NCI-H82 treated with DMSO at 0.1 percent for 48 hours (cell line): ENCODE measurements at regions not wholly inside any gene's neighbourhood (a gene's known extent, or its start where the extent isn't known, plus 50 kb on each side); places are given as distances from the start of the nearest gene placed in this dataset.
A peak's percentile ranks its signal among the peaks of the same experiment; 100 is the strongest.

Experiments
- DNase-seq: peaks from one replicate; lab custom pipeline; 2025; ENCODE audit not compliant: unreplicated experiment; lab: John Stamatoyannopoulos, UW

GRCh38 chr6:110033101-110033500 is 55.0 kb downstream of the GPR6 start:
- no peak for DNase-seq

DNA sequence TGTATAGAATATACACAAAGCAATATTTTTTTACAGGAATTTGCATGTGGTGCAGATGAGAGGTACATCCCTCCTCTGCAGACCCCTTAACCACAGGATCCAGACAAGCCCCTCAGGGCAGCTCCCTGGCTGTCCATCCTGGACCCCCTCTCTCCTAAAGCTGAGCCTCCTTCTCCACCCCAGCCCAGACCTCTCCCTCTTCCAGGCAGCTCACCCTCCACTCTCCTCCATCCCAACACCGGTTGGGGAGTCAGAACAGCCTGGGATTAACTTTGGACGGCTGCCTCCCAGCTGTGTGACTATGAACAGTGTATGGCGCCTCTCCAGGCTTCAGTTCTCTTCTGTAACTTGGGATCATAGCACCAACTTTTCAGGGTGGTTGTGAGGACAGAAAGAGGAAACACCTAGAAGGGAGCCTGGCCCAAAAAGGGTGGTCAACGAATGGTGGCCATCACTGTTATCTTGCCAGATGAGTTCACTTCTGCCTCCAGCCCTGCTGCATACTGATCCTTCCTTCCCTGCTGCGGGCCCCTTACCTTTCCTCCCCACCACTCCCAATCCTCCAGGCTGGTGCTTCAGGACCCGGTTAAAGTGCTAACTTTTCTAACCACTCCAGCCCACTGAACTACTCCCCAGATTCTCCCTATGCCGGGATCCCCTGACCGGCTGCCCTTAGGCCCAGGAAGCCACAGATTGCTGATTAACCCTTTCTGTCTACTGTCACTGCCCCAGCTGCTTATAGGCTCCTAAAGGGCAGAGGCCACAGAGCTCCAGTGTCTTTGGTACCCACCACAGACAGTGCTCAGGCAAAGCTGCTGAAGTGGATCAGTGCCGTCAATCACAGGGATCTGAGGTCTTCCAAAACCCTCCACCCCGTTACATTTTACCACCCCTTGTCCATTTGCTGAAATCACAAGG is 55.9 kb downstream of the GPR6 start:
- DNase-seq, result no peak

DNA sequence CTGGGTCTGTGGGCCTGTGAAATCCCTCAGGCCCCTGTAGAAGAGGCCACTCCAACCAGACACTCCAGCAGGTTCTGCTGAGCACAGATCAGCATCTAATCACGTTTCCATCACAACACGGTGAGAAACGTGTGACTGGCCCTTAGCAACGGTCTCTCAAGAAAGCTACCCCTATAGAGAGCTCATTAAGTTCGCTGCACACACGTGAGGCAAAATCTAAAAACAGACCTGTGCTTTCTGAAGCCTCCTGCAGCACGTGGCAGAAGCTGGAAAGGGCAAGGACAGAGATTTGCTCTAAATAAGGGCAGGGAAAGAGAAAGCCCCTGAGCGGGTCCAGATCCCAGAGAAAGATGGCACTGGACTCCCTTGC is 56.5 kb downstream of the GPR6 start:
- no peak for DNase-seq

DNA sequence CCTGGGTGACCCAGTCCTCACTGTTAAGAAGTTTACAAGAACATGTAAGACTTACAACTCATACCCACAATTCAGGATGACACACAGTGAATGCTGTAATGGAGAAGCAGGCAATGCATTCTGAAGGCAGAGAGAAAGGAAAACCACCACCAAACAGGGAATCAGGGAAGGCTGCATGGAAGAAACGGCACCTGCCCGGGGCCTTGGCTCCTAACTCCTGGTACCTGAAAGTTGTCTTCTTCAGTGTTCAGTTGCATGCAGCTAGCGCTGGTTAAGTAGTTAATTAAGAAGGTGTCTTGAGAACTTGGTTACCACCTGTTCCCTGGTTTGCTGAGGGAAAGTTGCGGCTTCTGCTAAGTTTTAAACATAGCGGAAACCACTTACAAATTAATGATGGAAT is 57.2 kb downstream of the GPR6 start:
- no peak for DNase-seq

DNA sequence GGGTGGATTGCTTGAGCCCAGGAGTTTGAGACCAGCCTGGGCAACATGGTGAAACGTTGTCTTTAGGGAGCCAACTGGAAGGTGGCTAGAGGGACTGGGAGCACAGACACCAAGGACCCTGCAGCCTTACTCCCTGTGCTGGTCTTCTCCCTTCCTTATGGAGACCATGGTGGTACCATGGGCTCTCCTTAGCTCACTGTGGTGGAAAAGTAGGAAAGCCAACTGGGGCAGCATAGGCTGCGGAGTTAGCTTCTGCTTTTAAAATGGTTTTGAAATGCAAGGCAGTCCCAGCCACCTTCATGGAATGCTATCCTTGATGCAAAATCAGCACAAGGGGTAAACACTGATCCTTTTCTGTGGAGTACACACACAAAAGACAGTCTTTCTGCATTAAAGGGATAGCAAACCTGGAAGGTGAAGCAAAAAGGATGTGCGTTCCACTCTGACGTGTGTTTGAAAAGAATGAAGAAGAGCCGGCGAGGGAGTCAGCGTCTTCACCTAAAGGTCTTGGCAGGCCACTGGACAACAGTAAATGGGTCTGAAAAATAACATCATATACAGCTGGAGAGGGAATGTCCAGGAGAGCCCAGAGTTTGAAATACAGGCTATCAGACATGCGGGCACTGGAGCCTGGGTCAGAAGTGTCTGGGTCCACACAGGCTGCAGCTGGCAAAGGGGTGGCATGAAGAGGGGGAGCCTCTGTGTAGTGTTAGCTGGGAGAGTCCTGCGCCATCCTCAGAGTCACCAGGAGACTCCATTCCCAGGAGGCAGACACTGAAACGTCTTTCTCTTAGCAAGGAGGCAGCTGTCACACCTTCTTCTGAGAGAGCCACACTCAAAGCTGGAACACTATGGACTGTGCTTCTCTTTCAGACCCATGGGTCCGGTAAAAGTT is 58.5 kb downstream of the GPR6 start:
- no peak for DNase-seq

- DNase-seq, result no peak
Measured at GRCh38 chr6:110037726-110038295, 59.7 kb downstream of the GPR6 start.

GRCh38 chr6:110039364-110039980 is 61.4 kb downstream of the GPR6 start:
- peak; percentile 96 for DNase-seq

DNA sequence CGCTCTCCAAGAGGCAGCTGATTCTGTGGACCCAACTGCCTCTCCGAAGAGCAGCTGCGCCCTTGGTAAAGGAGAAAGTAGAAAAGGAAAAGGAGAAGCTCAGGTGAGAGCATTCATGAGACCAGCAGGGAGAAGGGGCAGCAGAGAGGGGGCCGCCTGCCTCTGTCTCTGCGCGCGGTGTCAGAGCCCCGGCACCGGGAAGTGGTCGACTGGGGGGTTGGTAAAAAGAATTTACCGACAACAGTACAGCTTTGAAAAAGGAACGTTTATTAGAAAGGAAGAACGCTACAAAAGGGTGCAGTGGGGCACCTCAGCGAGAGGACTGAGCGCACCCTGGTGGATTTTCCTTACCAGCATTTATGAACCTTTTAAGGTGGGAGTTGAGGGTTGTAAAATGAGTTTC is 61.9 kb downstream of the GPR6 start:
- DNase-seq, result no peak

- no peak for DNase-seq
Measured at GRCh38 chr6:110040716-110041115, 62.6 kb downstream of the GPR6 start.

DNA sequence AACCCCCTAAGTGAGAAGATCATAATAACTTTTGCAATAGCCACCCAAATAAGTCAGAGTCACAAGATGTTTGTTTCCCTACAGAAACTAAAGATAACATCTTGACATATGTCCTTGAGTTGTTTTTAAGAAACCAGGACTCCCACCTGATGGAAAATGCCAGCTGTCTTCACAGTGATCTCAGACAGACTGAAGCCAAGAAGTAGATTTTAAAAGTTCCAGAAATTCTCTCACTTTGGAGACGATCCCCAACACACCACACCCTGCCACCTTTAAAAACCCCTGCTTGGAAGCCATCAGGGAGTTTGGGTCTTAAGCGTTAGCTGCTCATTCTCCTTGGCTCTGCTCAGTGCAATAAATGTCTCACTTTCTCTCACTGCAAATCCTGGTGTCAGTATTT is 63.0 kb downstream of the GPR6 start:
- DNase-seq, result no peak

DNA sequence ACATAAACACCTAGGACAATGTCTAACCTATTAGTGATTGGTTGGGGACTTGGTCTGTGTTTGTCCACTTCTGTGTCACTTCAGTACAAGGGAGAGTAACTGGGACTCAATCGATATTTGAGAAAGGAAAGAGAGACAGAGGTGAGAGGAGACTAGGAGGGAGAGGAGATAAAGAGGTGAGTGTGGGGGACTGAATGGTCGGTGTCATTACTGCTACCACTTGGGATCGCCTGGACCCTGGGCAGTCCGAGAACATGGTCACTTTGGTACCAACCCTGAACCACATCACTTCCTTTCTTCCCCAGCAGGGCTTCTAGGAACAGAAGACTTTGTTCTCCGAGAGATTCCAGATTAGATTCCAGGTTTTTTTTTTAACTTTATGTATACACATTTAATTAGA is 63.7 kb downstream of the GPR6 start:
- DNase-seq, result no peak

DNA sequence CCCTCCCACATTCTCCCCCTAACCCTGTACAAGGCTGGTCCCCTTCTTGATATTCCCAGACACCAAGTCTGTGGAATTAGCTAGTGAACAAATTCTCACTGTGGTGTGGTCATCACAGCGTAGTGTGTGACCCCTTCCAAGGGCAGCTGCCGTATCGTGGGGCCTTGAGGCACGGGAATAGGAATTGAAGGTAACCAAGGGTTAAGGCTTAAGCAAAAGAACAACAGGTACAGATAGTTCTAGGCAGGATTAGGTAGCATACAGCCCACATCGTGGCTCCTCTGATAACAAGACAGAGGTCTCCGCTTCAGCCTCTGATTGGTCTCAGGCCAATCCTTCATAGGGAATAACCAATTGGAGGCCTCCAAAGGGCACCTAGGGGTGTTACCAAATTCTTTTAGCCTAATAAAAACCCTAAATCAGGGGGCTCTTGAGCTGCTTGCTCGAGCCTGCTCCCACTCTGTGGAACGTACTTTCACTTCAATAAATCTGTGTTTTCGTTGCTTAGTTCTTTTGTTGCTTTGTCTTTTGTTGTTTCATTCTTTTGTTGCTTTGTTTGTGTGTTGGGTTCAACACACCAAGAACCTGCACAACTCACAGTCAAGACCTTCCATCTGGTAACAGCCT is 64.7 kb downstream of the GPR6 start:
- no peak for DNase-seq

GRCh38 chr6:110043366-110043994 is 65.4 kb downstream of the GPR6 start:
- no peak for DNase-seq

DNA sequence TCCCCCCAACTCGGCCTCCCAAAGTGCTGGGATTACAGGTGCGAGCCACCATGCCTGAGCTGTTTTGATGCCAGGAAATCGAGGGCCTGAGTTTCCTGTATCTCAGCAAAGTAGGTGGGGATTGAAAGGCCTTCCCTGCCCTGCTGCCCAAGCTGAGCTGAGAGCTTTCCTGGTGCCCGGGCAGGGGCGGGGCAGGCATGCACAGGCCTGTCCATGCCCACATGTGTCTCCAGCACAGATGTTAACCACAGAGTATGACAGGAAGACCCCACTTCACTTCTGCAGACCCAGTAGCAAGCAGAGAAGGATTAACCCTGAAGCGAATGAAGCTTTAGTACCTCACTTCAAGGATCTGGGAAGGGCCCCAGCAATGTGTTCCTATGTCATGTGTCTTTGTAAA is 66.0 kb downstream of the GPR6 start:
- DNase-seq, result no peak

- no peak for DNase-seq
Measured at GRCh38 chr6:110044622-110045021, 66.5 kb downstream of the GPR6 start.

- peak; percentile 46 for DNase-seq
Measured at GRCh38 chr6:110048221-110048875, 70.2 kb downstream of the GPR6 start.

- DNase-seq, result no peak
Measured at GRCh38 chr6:110049696-110050439, 71.8 kb downstream of the GPR6 start.
